Cardiac fibroblast (primary cell): ENCODE measurements at regions not wholly inside any gene's neighbourhood (a gene's known extent, or its start where the extent isn't known, plus 50 kb on each side); places are given as distances from the start of the nearest gene placed in this dataset.
A peak's percentile ranks its signal among the peaks of the same experiment; 100 is the strongest.

ENCODE experiments used
- DNase-seq, 2 donors: peaks; one replicate each; pipeline versions ENCODE4 v3.0.0 to v3.0.0-alpha.2; 2010; ENCODE audit warnings: low read depth in 2 of 2
- H3K4me3 ChIP-seq, 2 donors: replicated peaks in 1 of 2; 1 replicate in 1 of 2; 2 replicates in 1 of 2; pipeline ENCODE4 v1.5.1; 2011; ENCODE audit warnings: low read depth in 2 of 2, low read length in 2 of 2, mild to moderate bottlenecking in 2 of 2, moderate library complexity in 1 of 2
- TF ChIP-seq, protein P1 (sequence below): IDR thresholded peaks from one replicate; pipeline ENCODE4 v1.5.1; 2011; ENCODE audit warnings: low read depth, mild to moderate bottlenecking, low read length, inconsistent platforms

DNA sequence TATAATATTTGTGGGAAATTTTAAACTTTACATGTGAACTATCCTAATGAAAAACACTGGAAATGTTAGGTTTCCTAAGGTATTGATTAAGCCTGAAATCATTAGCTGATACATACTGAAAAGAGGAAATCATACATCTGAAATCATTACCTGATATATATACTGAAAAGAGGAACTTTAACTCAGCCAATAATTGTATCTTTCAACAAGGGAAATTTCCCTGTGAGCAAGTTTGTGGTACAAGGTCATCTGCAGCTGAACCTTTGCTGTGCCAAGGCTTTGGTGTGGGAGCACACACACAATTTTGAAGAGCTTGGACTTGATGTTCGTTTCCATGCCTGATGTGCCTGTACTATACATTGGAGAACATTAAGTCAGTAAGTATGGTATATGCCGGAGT lies 131.9 kb upstream of the USP9X start:
- TF ChIP-seq, protein P1, sequence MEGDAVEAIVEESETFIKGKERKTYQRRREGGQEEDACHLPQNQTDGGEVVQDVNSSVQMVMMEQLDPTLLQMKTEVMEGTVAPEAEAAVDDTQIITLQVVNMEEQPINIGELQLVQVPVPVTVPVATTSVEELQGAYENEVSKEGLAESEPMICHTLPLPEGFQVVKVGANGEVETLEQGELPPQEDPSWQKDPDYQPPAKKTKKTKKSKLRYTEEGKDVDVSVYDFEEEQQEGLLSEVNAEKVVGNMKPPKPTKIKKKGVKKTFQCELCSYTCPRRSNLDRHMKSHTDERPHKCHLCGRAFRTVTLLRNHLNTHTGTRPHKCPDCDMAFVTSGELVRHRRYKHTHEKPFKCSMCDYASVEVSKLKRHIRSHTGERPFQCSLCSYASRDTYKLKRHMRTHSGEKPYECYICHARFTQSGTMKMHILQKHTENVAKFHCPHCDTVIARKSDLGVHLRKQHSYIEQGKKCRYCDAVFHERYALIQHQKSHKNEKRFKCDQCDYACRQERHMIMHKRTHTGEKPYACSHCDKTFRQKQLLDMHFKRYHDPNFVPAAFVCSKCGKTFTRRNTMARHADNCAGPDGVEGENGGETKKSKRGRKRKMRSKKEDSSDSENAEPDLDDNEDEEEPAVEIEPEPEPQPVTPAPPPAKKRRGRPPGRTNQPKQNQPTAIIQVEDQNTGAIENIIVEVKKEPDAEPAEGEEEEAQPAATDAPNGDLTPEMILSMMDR: no peak
- DNase-seq: no peak
- no peak overlapping the region for H3K4me3 ChIP-seq

DNA sequence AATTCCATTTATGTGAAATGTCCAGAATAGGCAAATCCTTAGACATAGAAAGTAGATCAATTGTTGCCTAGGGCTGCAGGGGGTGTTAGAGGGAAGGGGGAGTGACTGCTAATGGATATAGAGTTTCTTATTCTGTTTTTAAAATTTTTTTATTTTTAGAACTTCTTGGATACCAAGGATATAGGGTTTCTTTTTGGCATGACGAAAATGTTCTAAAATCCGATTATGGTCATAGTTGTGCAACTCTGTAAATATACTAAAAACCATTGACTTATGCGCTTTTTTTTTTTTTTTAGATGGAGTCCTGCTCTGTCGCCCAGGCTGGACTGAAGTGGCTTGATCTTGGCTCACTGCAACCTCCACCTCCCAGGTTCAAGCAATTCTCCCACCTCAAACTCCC lies 125.2 kb upstream of the USP9X start:
- TF ChIP-seq, protein P1: no peak
- peak in 1 of 2 donors; percentile 19 for DNase-seq

DNA sequence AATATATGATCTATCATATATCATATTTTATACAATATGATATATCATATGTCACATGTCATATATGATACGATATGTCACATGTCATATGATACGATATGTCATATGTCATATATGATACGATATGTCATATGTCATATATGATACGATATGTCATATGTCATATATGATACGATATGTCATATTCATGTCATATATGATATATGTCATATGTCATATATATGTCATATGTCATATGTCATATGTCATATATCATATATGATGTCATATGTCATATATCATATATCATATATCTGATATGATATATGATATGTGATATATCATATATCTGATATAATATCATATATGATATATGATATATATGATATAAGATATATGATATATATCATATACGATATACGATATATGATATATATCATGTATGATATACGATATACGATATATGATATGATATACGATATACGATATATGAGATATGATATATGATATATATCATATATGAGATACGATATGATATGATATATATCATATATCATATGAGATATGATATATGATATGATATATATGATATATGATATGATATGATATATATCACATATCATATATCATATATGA lies 122.3 kb upstream of the USP9X start:
- TF ChIP-seq, protein P1: no peak
- DNase-seq: no peak
- no peak overlapping the region for H3K4me3 ChIP-seq

More for the DNA sequence above, 125.2 kb upstream of the USP9X start:
- H3K4me3 ChIP-seq: no peak overlapping the region

- no peak for DNase-seq
- no peak overlapping the region for H3K4me3 ChIP-seq
- TF ChIP-seq, protein P1: no peak
Observed at GRCh38 chrX:40964008-40964407, 121.2 kb upstream of the USP9X start.

GRCh38 chrX:40964633-40965586 lies 120.3 kb upstream of the USP9X start:
- TF ChIP-seq, protein P1: no peak
- DNase-seq: no peak
- no peak overlapping the region for H3K4me3 ChIP-seq

- no peak overlapping the region for H3K4me3 ChIP-seq
- TF ChIP-seq, protein P1: no peak
- no peak for DNase-seq
Observed at GRCh38 chrX:40966213-40966820, 118.9 kb upstream of the USP9X start.
